ENCODE measurements at regions not wholly inside any gene's neighbourhood (a gene's known extent, or its start where the extent isn't known, plus 50 kb on each side); places are given as distances from the start of the nearest gene placed in this dataset.

- TF ChIP-seq ELK1 (IDR thresholded peaks at IDR 0.05; ENCODE audit: borderline replicate concordance, low read depth, low read length), result no peak
- TF ChIP-seq, protein P1, sequence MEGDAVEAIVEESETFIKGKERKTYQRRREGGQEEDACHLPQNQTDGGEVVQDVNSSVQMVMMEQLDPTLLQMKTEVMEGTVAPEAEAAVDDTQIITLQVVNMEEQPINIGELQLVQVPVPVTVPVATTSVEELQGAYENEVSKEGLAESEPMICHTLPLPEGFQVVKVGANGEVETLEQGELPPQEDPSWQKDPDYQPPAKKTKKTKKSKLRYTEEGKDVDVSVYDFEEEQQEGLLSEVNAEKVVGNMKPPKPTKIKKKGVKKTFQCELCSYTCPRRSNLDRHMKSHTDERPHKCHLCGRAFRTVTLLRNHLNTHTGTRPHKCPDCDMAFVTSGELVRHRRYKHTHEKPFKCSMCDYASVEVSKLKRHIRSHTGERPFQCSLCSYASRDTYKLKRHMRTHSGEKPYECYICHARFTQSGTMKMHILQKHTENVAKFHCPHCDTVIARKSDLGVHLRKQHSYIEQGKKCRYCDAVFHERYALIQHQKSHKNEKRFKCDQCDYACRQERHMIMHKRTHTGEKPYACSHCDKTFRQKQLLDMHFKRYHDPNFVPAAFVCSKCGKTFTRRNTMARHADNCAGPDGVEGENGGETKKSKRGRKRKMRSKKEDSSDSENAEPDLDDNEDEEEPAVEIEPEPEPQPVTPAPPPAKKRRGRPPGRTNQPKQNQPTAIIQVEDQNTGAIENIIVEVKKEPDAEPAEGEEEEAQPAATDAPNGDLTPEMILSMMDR (conservative IDR thresholded peaks at IDR 0.05; ENCODE audit: low read depth, low read length), result no peak
- TF ChIP-seq RAD21 (IDR thresholded peaks at IDR 0.05; ENCODE audit: low read length), result no peak
- no peak for TF ChIP-seq MXI1 (IDR thresholded peaks at IDR 0.05; ENCODE audit: borderline replicate concordance, low read depth, low read length)
Measured at GRCh38 chr22:47583959-47584562, 821.6 kb downstream of the TBC1D22A start.

All from IMR-90 (cell line).